ENCODE measurements at regions not wholly inside any gene's neighbourhood (a gene's known extent, or its start where the extent isn't known, plus 50 kb on each side); places are given as distances from the start of the nearest gene placed in this dataset.

DNA sequence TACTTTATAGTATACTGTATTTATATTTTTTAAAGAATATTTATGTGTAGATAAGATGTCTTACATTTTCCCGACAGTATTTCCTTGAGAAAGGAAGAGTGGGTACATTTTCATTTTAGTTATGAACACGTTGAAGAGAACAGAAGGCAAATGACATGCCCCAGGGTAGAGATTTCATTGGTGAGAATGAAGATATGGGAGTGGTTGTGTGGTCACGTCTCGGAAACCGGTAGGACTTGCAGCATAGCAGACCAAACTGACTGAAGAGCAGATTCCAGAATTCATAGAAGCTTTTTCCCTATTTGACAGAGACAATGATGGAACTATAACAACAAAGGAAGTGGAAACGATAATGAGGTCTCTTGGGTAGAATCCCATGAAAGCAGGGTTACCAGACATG, 71.7 kb downstream of the KCNJ2 start:
- TF ChIP-seq, protein P1, sequence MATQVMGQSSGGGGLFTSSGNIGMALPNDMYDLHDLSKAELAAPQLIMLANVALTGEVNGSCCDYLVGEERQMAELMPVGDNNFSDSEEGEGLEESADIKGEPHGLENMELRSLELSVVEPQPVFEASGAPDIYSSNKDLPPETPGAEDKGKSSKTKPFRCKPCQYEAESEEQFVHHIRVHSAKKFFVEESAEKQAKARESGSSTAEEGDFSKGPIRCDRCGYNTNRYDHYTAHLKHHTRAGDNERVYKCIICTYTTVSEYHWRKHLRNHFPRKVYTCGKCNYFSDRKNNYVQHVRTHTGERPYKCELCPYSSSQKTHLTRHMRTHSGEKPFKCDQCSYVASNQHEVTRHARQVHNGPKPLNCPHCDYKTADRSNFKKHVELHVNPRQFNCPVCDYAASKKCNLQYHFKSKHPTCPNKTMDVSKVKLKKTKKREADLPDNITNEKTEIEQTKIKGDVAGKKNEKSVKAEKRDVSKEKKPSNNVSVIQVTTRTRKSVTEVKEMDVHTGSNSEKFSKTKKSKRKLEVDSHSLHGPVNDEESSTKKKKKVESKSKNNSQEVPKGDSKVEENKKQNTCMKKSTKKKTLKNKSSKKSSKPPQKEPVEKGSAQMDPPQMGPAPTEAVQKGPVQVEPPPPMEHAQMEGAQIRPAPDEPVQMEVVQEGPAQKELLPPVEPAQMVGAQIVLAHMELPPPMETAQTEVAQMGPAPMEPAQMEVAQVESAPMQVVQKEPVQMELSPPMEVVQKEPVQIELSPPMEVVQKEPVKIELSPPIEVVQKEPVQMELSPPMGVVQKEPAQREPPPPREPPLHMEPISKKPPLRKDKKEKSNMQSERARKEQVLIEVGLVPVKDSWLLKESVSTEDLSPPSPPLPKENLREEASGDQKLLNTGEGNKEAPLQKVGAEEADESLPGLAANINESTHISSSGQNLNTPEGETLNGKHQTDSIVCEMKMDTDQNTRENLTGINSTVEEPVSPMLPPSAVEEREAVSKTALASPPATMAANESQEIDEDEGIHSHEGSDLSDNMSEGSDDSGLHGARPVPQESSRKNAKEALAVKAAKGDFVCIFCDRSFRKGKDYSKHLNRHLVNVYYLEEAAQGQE (IDR thresholded peaks at IDR 0.05; ENCODE audit: insufficient replicate concordance, low read depth): no peak
- TF ChIP-seq POLR2AphosphoS5 (IDR thresholded peaks at IDR 0.05; ENCODE audit: low read depth): no peak
- no peak for TF ChIP-seq GABPA (IDR thresholded peaks at IDR 0.05; ENCODE audit: low read depth)
- TF ChIP-seq CTCF (IDR thresholded peaks at IDR 0.05; ENCODE audit: insufficient read depth, low read length): no peak
- no peak for TF ChIP-seq SPI1 (IDR thresholded peaks at IDR 0.05; ENCODE audit: borderline replicate concordance, low read depth)
- no peak overlapping the region for H3K27ac ChIP-seq (replicated peaks)
- no peak overlapping the region for H3K4me3 ChIP-seq (replicated peaks; ENCODE audit: insufficient read depth, low read length)
- DNase-seq (ENCODE audit: low read depth in 1 of 2, low spot score in 1 of 2): no peak
- H3K27me3 ChIP-seq (ENCODE audit: insufficient read depth, poor library complexity, severe bottlenecking): no peaks in the 10 kb centered on the region

- Histone ChIP-seq H3K27me3 (ENCODE audit: insufficient read depth, poor library complexity, severe bottlenecking) (no peaks in the 10 kb centered on the region), H3K27ac (replicated peaks) (no peak overlapping the region), H3K4me3 (replicated peaks; ENCODE audit: insufficient read depth, low read length) (no peak overlapping the region)
- no peak for TF ChIP-seq CTCF (IDR thresholded peaks at IDR 0.05; ENCODE audit: insufficient read depth, low read length)
- TF ChIP-seq, protein P1 (IDR thresholded peaks at IDR 0.05; ENCODE audit: insufficient replicate concordance, low read depth): no peak
- no peak for TF ChIP-seq GABPA (IDR thresholded peaks at IDR 0.05; ENCODE audit: low read depth)
- TF ChIP-seq POLR2AphosphoS5 (IDR thresholded peaks at IDR 0.05; ENCODE audit: low read depth): no peak
- no peak for TF ChIP-seq SPI1 (IDR thresholded peaks at IDR 0.05; ENCODE audit: borderline replicate concordance, low read depth)
- DNase-seq (ENCODE audit: low read depth in 1 of 2, low spot score in 1 of 2): no peak
Measured at GRCh38 chr17:70242781-70243437, 73.6 kb downstream of the KCNJ2 start.

- TF ChIP-seq CTCF (IDR thresholded peaks at IDR 0.05; ENCODE audit: insufficient read depth, low read length) (no peak), SPI1 (IDR thresholded peaks at IDR 0.05; ENCODE audit: borderline replicate concordance, low read depth) (no peak), POLR2AphosphoS5 (IDR thresholded peaks at IDR 0.05; ENCODE audit: low read depth) (no peak), GABPA (IDR thresholded peaks at IDR 0.05; ENCODE audit: low read depth) (no peak)
- TF ChIP-seq, protein P1 (IDR thresholded peaks at IDR 0.05; ENCODE audit: insufficient replicate concordance, low read depth): no peak
- no peak overlapping the region for H3K4me3 ChIP-seq (replicated peaks; ENCODE audit: insufficient read depth, low read length)
- H3K27me3 ChIP-seq (ENCODE audit: insufficient read depth, poor library complexity, severe bottlenecking): no peaks in the 10 kb centered on the region
- no peak for DNase-seq (ENCODE audit: low read depth in 1 of 2, low spot score in 1 of 2)
- H3K27ac ChIP-seq (replicated peaks): no peak overlapping the region
Measured at GRCh38 chr17:70251706-70252105, 82.4 kb downstream of the KCNJ2 start.

Measured in HL-60 (cell line).